ENCODE measurements at regions not wholly inside any gene's neighbourhood (a gene's known extent, or its start where the extent isn't known, plus 50 kb on each side); places are given as distances from the start of the nearest gene placed in this dataset.

- Histone ChIP-seq H3K9ac (no peak overlapping the region), H3K4me1 (ENCODE audit: low read depth, poor library complexity, severe bottlenecking) (no peaks in the 10 kb centered on the region), H3K27me3 (ENCODE audit: insufficient read depth, low read depth) (no peaks in the 10 kb centered on the region), H3K36me3 (ENCODE audit: insufficient read depth) (no peaks in the 10 kb centered on the region), H3K79me2 (ENCODE audit: insufficient read depth, low read depth) (no peaks in the 10 kb centered on the region), H3K27ac (no peak overlapping the region), H3K4me3 (IDR thresholded peaks at IDR 0.05; ENCODE audit: insufficient read depth, low read depth, low read length) (no peak overlapping the region), H4K20me1 (ENCODE audit: insufficient read depth) (no peaks in the 10 kb centered on the region), H3K4me2 (no peak overlapping the region), H2AFZ (ENCODE audit: low read depth) (no peak overlapping the region)
- no peak for TF ChIP-seq CTCF (conservative IDR thresholded peaks at IDR 0.05; ENCODE audit: low read depth, low read length)
Observed at GRCh38 chr3:40876009-40876408, 323.3 kb upstream of the CTNNB1 start.

- no peak overlapping the region for H3K4me3 ChIP-seq (IDR thresholded peaks at IDR 0.05; ENCODE audit: insufficient read depth, low read depth, low read length)
- no peaks in the 10 kb centered on the region for H3K4me1 ChIP-seq (ENCODE audit: low read depth, poor library complexity, severe bottlenecking)
- H3K27ac ChIP-seq: no peak overlapping the region
- H3K27me3 ChIP-seq (ENCODE audit: insufficient read depth, low read depth): no peaks in the 10 kb centered on the region
- no peak for TF ChIP-seq CTCF (conservative IDR thresholded peaks at IDR 0.05; ENCODE audit: low read depth, low read length)
- H3K79me2 ChIP-seq (ENCODE audit: insufficient read depth, low read depth): no peaks in the 10 kb centered on the region
- no peak overlapping the region for H3K4me2 ChIP-seq
- no peak overlapping the region for H2AFZ ChIP-seq (ENCODE audit: low read depth)
- H4K20me1 ChIP-seq (ENCODE audit: insufficient read depth): no peaks in the 10 kb centered on the region
- no peak overlapping the region for H3K9ac ChIP-seq
- no peaks in the 10 kb centered on the region for H3K36me3 ChIP-seq (ENCODE audit: insufficient read depth)
Observed at GRCh38 chr3:40876496-40876895, 322.8 kb upstream of the CTNNB1 start.

- H2AFZ ChIP-seq (ENCODE audit: low read depth): no peak overlapping the region
Observed at GRCh38 chr3:40877631-40878463, 321.5 kb upstream of the CTNNB1 start.

GRCh38 chr3:40878464-40878905, 320.8 kb upstream of the CTNNB1 start:
- Histone ChIP-seq H3K79me2 (ENCODE audit: insufficient read depth, low read depth) (no peaks in the 10 kb centered on the region), H2AFZ (ENCODE audit: low read depth) (no peak overlapping the region), H3K4me1 (ENCODE audit: low read depth, poor library complexity, severe bottlenecking) (no peaks in the 10 kb centered on the region), H3K27me3 (ENCODE audit: insufficient read depth, low read depth) (no peaks in the 10 kb centered on the region), H3K4me2 (no peak overlapping the region), H3K27ac (no peak overlapping the region), H3K9ac (no peak overlapping the region), H3K36me3 (ENCODE audit: insufficient read depth) (no peaks in the 10 kb centered on the region), H3K4me3 (IDR thresholded peaks at IDR 0.05; ENCODE audit: insufficient read depth, low read depth, low read length) (no peak overlapping the region), H4K20me1 (ENCODE audit: insufficient read depth) (no peaks in the 10 kb centered on the region)
- TF ChIP-seq CTCF (conservative IDR thresholded peaks at IDR 0.05; ENCODE audit: low read depth, low read length): no peak

More at GRCh38 chr3:40877631-40878463, 321.5 kb upstream of the CTNNB1 start:
- Histone ChIP-seq H3K27me3 (ENCODE audit: insufficient read depth, low read depth) (no peaks in the 10 kb centered on the region), H3K79me2 (ENCODE audit: insufficient read depth, low read depth) (no peaks in the 10 kb centered on the region), H3K4me2 (no peak overlapping the region), H3K9ac (no peak overlapping the region), H4K20me1 (ENCODE audit: insufficient read depth) (no peaks in the 10 kb centered on the region), H3K4me1 (ENCODE audit: low read depth, poor library complexity, severe bottlenecking) (no peaks in the 10 kb centered on the region), H3K27ac (no peak overlapping the region), H3K36me3 (ENCODE audit: insufficient read depth) (no peaks in the 10 kb centered on the region), H3K4me3 (IDR thresholded peaks at IDR 0.05; ENCODE audit: insufficient read depth, low read depth, low read length) (no peak overlapping the region)
- TF ChIP-seq CTCF (conservative IDR thresholded peaks at IDR 0.05; ENCODE audit: low read depth, low read length): no peak

Measured in KMS-11 (cell line).